WTC11 (cell line): ENCODE measurements at regions not wholly inside any gene's neighbourhood (a gene's known extent, or its start where the extent isn't known, plus 50 kb on each side); places are given as distances from the start of the nearest gene placed in this dataset.
A peak's percentile ranks its signal among the peaks of the same experiment; 100 is the strongest.

ENCODE experiments used
- ATAC-seq: fragments of 200-7000 bp; cut with Tn5 transposase; 2 replicates; pipeline ENCODE4 v1.10.0; 2021; ENCODE audit warnings: mild to moderate bottlenecking, moderate library complexity
- CTCF ChIA-PET: fragments of 300-600 bp; sonication (Branson Sonifier 250); formaldehyde crosslinking; loops from one replicate; lab custom pipeline; 2021; ENCODE audit warnings: antibody characterized with exemption; lab: Charles Lee
- POLR2A ChIA-PET: fragments of 350-600 bp; sonication (Branson Sonifier 250); formaldehyde crosslinking; loops from one replicate; lab custom pipeline; 2021; ENCODE audit warnings: antibody characterized with exemption; lab: Charles Lee
- DNase-seq: peaks from one replicate; pipeline ENCODE4 v3.0.0; 2021; ENCODE audit warnings: low spot score
- H3K27ac Mint-ChIP-seq: 2 replicates; pipeline ENCODE4 v1.8.0; 2021; ENCODE audit warnings: mixed read lengths
- H3K27me3 Mint-ChIP-seq: 2 replicates; pipeline ENCODE4 v1.8.0; 2021; ENCODE audit warnings: low read depth, mild to moderate bottlenecking, moderate library complexity, mixed read lengths
- H3K36me3 Mint-ChIP-seq: 2 replicates; pipeline ENCODE4 v1.8.0; 2021; ENCODE audit warnings: mixed read lengths
- H3K4me1 Mint-ChIP-seq: 2 replicates; pipeline ENCODE4 v1.8.0; 2022; ENCODE audit warnings: mixed read lengths
- H3K4me3 Mint-ChIP-seq: 2 replicates; pipeline ENCODE4 v1.8.0; 2021; ENCODE audit warnings: mild to moderate bottlenecking, moderate library complexity, mixed read lengths
- H3K9me3 Mint-ChIP-seq: 2 replicates; pipeline ENCODE4 v1.8.0; 2021; ENCODE audit warnings: mixed read lengths
- E2F1 ChIP-seq: sonication (generic); formaldehyde crosslinking; IDR thresholded peaks from 2 replicates; pipeline ENCODE4 v1.8.0; 2022; ENCODE audit warnings: mild to moderate bottlenecking, missing genetic modification reagents
- EMX1 ChIP-seq: fragments of 250-450 bp; sonication (Bioruptor Pico); IDR thresholded peaks from 2 replicates; pipeline ENCODE4 v1.8.0; 2021; ENCODE audit warnings: mild to moderate bottlenecking
- ERG ChIP-seq: fragments of 250-450 bp; sonication (Bioruptor Pico); IDR thresholded peaks from 2 replicates; pipeline ENCODE4 v1.8.0; 2021; ENCODE audit warnings: mild to moderate bottlenecking
- GRHL2 ChIP-seq: fragments of 250-450 bp; sonication (Bioruptor Pico); IDR thresholded peaks from 2 replicates; pipeline ENCODE4 v1.8.0; 2022; ENCODE audit warnings: mild to moderate bottlenecking, moderate library complexity; ENCODE audit not compliant: insufficient replicate concordance, severe bottlenecking
- GTF2I ChIP-seq: fragments of 250-450 bp; sonication (Bioruptor Pico); conservative IDR thresholded peaks from 2 replicates; pipeline ENCODE4 v1.4.0; 2021; ENCODE audit warnings: mild to moderate bottlenecking
- HMGA2 ChIP-seq: fragments of 250-450 bp; sonication (Bioruptor Pico); IDR thresholded peaks from 2 replicates; pipeline ENCODE4 v1.4.0; 2021; ENCODE audit warnings: mild to moderate bottlenecking, moderate library complexity
- IRF2 ChIP-seq: sonication (generic); formaldehyde crosslinking; IDR thresholded peaks from 2 replicates; pipeline ENCODE4 v1.8.0; 2022; ENCODE audit warnings: low read depth, missing genetic modification reagents, borderline replicate concordance
- JUN ChIP-seq: sonication (generic); formaldehyde crosslinking; IDR thresholded peaks from 2 replicates; pipeline ENCODE4 v1.8.0; 2023; ENCODE audit warnings: mild to moderate bottlenecking, missing genetic modification reagents
- NFE2L1 ChIP-seq: sonication (generic); formaldehyde crosslinking; IDR thresholded peaks from 2 replicates; pipeline ENCODE4 v1.8.1; 2023; ENCODE audit warnings: missing genetic modification reagents
- PRRX2 ChIP-seq: fragments of 250-450 bp; sonication (Bioruptor Pico); IDR thresholded peaks from 2 replicates; pipeline ENCODE4 v1.8.0; 2021; ENCODE audit warnings: mild to moderate bottlenecking
- RELA ChIP-seq: sonication (generic); formaldehyde crosslinking; IDR thresholded peaks from 2 replicates; pipeline ENCODE4 v1.8.1; 2022; ENCODE audit warnings: missing genetic modification reagents, mild to moderate bottlenecking, borderline replicate concordance
- STAT6 ChIP-seq: sonication (generic); formaldehyde crosslinking; conservative IDR thresholded peaks from 2 replicates; pipeline ENCODE4 v1.8.1; 2023; ENCODE audit warnings: mild to moderate bottlenecking, low read depth, missing genetic modification reagents, moderate library complexity
- USF1 ChIP-seq: sonication (generic); formaldehyde crosslinking; IDR thresholded peaks from 2 replicates; pipeline ENCODE4 v1.8.0; 2022; ENCODE audit warnings: mild to moderate bottlenecking, missing genetic modification reagents
- ZNF219 ChIP-seq: sonication (generic); formaldehyde crosslinking; IDR thresholded peaks from 2 replicates; pipeline ENCODE4 v1.8.0; 2023; ENCODE audit warnings: missing genetic modification reagents, mild to moderate bottlenecking, borderline replicate concordance
- ZNF232 ChIP-seq: sonication (generic); formaldehyde crosslinking; IDR thresholded peaks from 2 replicates; pipeline ENCODE4 v1.8.0; 2022; ENCODE audit warnings: mild to moderate bottlenecking, missing genetic modification reagents
- ZNF512 ChIP-seq: sonication (generic); formaldehyde crosslinking; IDR thresholded peaks from 2 replicates; pipeline ENCODE4 v1.8.1; 2022; ENCODE audit warnings: missing genetic modification reagents, borderline replicate concordance
- TF ChIP-seq, protein P1 (sequence below): fragments of 250-450 bp; sonication (Bioruptor Pico); IDR thresholded peaks from 2 replicates; pipeline ENCODE4 v1.9.0; 2021; ENCODE audit warnings: mild to moderate bottlenecking
- TF ChIP-seq, protein P2 (sequence below): fragments of 250-450 bp; sonication (Bioruptor Pico); IDR thresholded peaks from 2 replicates; pipeline ENCODE4 v1.9.0; 2021; ENCODE audit warnings: mild to moderate bottlenecking, borderline replicate concordance
- TF ChIP-seq, protein P3 (sequence below): fragments of 250-450 bp; sonication (Bioruptor Pico); IDR thresholded peaks from 2 replicates; pipeline ENCODE4 v1.9.0; 2021; ENCODE audit warnings: mild to moderate bottlenecking

DNA sequence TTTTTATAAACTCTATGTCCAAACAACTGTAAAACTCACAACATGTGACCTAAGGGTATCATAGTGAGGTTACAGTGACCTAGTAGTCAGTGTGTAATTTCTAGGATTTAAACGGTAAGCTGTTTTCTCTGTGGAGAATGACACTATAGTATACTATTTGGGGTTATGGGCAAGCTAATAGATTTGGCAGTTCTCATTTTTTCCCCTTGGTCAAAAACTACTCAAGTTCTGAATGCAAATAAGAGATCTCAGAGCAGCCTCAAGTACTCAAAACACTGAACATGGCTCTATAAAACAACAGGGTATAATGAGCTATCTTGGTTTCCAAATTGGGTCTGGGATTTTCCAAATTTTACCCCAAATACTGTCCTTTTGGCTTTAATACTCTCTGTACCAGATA is 88.5 kb upstream of the HMCN1 start:
- peaks cover 69% of the 10 kb centered on the region for H3K36me3 Mint-ChIP-seq
- H3K4me1 Mint-ChIP-seq, result peaks cover 37% of the 10 kb centered on the region
- H3K4me3 Mint-ChIP-seq, result peak overlapping the region; percentile 14; the same call in 1 of the 2 replicates
- peaks cover 63% of the 10 kb centered on the region for H3K9me3 Mint-ChIP-seq
- ATAC-seq (no peak), DNase-seq (no peak)
- CTCF ChIA-PET, result interaction anchor here (0.8 to 3.9 kb wide), 7 partner anchors 11 to 407 kb away, joined by 3 to 27 read pairs (median 5); no protein-coding TSS in a partner anchor
- TF ChIP-seq JUN, result no peak
- no peak for TF ChIP-seq STAT6
- TF ChIP-seq ZNF219, result no peak
- TF ChIP-seq GTF2I (CRISPR knock-in tag), result no peak
- TF ChIP-seq, protein P1, sequence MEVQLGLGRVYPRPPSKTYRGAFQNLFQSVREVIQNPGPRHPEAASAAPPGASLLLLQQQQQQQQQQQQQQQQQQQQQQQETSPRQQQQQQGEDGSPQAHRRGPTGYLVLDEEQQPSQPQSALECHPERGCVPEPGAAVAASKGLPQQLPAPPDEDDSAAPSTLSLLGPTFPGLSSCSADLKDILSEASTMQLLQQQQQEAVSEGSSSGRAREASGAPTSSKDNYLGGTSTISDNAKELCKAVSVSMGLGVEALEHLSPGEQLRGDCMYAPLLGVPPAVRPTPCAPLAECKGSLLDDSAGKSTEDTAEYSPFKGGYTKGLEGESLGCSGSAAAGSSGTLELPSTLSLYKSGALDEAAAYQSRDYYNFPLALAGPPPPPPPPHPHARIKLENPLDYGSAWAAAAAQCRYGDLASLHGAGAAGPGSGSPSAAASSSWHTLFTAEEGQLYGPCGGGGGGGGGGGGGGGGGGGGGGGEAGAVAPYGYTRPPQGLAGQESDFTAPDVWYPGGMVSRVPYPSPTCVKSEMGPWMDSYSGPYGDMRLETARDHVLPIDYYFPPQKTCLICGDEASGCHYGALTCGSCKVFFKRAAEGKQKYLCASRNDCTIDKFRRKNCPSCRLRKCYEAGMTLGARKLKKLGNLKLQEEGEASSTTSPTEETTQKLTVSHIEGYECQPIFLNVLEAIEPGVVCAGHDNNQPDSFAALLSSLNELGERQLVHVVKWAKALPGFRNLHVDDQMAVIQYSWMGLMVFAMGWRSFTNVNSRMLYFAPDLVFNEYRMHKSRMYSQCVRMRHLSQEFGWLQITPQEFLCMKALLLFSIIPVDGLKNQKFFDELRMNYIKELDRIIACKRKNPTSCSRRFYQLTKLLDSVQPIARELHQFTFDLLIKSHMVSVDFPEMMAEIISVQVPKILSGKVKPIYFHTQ (CRISPR knock-in tag), result no peak
- TF ChIP-seq GRHL2 (CRISPR knock-in tag), result no peak
- POLR2A ChIA-PET, result interaction anchor here (1.6 kb wide), 1 partner anchor 329 kb away, joined by 7 read pairs; the partner anchor contains the start of gene IVNS1ABP
- peaks cover 13% of the 10 kb centered on the region for H3K27me3 Mint-ChIP-seq
- peak overlapping the region; percentile 100 for H3K27ac Mint-ChIP-seq

GRCh38 chr1:185645162-185645640 is 89.0 kb upstream of the HMCN1 start:
- peak overlapping the region; percentile 96 for H3K27ac Mint-ChIP-seq
- no peak overlapping the region for H3K4me3 Mint-ChIP-seq
- POLR2A ChIA-PET, result no interaction called here
- peaks cover 37% of the 10 kb centered on the region for H3K4me1 Mint-ChIP-seq
- DNase-seq, result no peak
- ATAC-seq, result peak; percentile 64
- H3K27me3 Mint-ChIP-seq, result peaks cover 13% of the 10 kb centered on the region
- H3K9me3 Mint-ChIP-seq, result peaks cover 63% of the 10 kb centered on the region
- CTCF ChIA-PET, result interaction anchor here (2.3 to 3.9 kb wide), 2 partner anchors 50 to 86 kb away, joined by 9 to 27 read pairs; no protein-coding TSS in a partner anchor
- peaks cover 68% of the 10 kb centered on the region for H3K36me3 Mint-ChIP-seq
- TF ChIP-seq, protein P2, sequence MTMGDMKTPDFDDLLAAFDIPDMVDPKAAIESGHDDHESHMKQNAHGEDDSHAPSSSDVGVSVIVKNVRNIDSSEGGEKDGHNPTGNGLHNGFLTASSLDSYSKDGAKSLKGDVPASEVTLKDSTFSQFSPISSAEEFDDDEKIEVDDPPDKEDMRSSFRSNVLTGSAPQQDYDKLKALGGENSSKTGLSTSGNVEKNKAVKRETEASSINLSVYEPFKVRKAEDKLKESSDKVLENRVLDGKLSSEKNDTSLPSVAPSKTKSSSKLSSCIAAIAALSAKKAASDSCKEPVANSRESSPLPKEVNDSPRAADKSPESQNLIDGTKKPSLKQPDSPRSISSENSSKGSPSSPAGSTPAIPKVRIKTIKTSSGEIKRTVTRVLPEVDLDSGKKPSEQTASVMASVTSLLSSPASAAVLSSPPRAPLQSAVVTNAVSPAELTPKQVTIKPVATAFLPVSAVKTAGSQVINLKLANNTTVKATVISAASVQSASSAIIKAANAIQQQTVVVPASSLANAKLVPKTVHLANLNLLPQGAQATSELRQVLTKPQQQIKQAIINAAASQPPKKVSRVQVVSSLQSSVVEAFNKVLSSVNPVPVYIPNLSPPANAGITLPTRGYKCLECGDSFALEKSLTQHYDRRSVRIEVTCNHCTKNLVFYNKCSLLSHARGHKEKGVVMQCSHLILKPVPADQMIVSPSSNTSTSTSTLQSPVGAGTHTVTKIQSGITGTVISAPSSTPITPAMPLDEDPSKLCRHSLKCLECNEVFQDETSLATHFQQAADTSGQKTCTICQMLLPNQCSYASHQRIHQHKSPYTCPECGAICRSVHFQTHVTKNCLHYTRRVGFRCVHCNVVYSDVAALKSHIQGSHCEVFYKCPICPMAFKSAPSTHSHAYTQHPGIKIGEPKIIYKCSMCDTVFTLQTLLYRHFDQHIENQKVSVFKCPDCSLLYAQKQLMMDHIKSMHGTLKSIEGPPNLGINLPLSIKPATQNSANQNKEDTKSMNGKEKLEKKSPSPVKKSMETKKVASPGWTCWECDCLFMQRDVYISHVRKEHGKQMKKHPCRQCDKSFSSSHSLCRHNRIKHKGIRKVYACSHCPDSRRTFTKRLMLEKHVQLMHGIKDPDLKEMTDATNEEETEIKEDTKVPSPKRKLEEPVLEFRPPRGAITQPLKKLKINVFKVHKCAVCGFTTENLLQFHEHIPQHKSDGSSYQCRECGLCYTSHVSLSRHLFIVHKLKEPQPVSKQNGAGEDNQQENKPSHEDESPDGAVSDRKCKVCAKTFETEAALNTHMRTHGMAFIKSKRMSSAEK (CRISPR knock-in tag), result no peak
- no peak for TF ChIP-seq ERG
- TF ChIP-seq, protein P3, sequence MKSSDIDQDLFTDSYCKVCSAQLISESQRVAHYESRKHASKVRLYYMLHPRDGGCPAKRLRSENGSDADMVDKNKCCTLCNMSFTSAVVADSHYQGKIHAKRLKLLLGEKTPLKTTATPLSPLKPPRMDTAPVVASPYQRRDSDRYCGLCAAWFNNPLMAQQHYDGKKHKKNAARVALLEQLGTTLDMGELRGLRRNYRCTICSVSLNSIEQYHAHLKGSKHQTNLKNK (CRISPR knock-in tag), result no peak
- TF ChIP-seq ZNF219, result no peak
- TF ChIP-seq NFE2L1 (CRISPR knock-in tag), result no peak
- no peak for TF ChIP-seq RELA (CRISPR knock-in tag)
- TF ChIP-seq E2F1 (CRISPR knock-in tag), result no peak
- no peak for TF ChIP-seq IRF2 (CRISPR knock-in tag)
- TF ChIP-seq HMGA2 (CRISPR knock-in tag), result no peak
- no peak for TF ChIP-seq PRRX2 (CRISPR knock-in tag)
- no peak for TF ChIP-seq USF1
- TF ChIP-seq ZNF512, result no peak
- no peak for TF ChIP-seq EMX1 (CRISPR knock-in tag)
- TF ChIP-seq ZNF232 (CRISPR knock-in tag), result no peak
